Activated CD8-positive, alpha-beta T cell treated with anti-CD3 and anti-CD28 coated beads, Interleukin-2, amount 10 ng/mL, durations not matched to agents 7 days and 5 days (primary cell): ENCODE measurements at regions not wholly inside any gene's neighbourhood (a gene's known extent, or its start where the extent isn't known, plus 50 kb on each side); places are given as distances from the start of the nearest gene placed in this dataset.
"Not testable (repeated sequence)": the region's sequence is repeated elsewhere in the genome, so short reads cannot be mapped to it uniquely, and the experiment has no call there.

Experiments used
- ATAC-seq: fragments of 150-1000 bp; cut with Tn5 transposase; one replicate; pipeline ENCODE4 v1.10.0; 2021; ENCODE audit warnings: moderate library complexity
- CTCF ChIA-PET: fragments of 350-600 bp; sonication (Branson Sonifier 250); formaldehyde crosslinking; loops from one replicate; lab custom pipeline; 2021; ENCODE audit warnings: antibody characterized with exemption; lab: Charles Lee
- POLR2A ChIA-PET: fragments of 350-600 bp; sonication (Branson Sonifier 250); formaldehyde crosslinking; loops from one replicate; lab custom pipeline; 2021; ENCODE audit warnings: antibody characterized with exemption; lab: Charles Lee
- DNase-seq: peaks from one replicate; pipeline ENCODE4 v3.0.0-alpha.2; 2020
- H3K27ac Mint-ChIP-seq: one replicate; pipeline ENCODE4 v1.8.0; 2021; ENCODE audit warnings: mild to moderate bottlenecking, mixed read lengths
- H3K27me3 Mint-ChIP-seq: one replicate; pipeline ENCODE4 v1.8.0; 2021; ENCODE audit warnings: low read depth, mixed read lengths
- H3K36me3 Mint-ChIP-seq: one replicate; pipeline ENCODE4 v1.8.0; 2021; ENCODE audit warnings: low read depth, mixed read lengths
- H3K4me1 Mint-ChIP-seq: one replicate; pipeline ENCODE4 v1.8.0; 2021; ENCODE audit warnings: low read depth, mixed read lengths
- H3K4me3 Mint-ChIP-seq: one replicate; pipeline ENCODE4 v1.8.0; 2021; ENCODE audit warnings: mild to moderate bottlenecking, mixed read lengths
- H3K9me3 Mint-ChIP-seq: one replicate; pipeline ENCODE4 v1.8.0; 2022; ENCODE audit warnings: mixed read lengths; ENCODE audit not compliant: insufficient read depth

- ChIA-PET POLR2A (no interaction called here), CTCF (no interaction called here)
- DNase-seq: no peak
- no peaks in the 10 kb centered on the region for H3K9me3 Mint-ChIP-seq
- no peak overlapping the region for H3K27ac Mint-ChIP-seq
- no peak overlapping the region for H3K4me3 Mint-ChIP-seq
- H3K4me1 Mint-ChIP-seq: no peaks in the 10 kb centered on the region
- no peaks in the 10 kb centered on the region for H3K36me3 Mint-ChIP-seq
- peaks cover 5% of the 10 kb centered on the region for H3K27me3 Mint-ChIP-seq
- ATAC-seq: no peak
Measured at GRCh38 chr20:5413394-5413793, 96.6 kb upstream of the PROKR2 start.

- CTCF ChIA-PET: interaction anchor here (1.1 to 1.4 kb wide), 2 partner anchors 37 to 38 kb away, joined by 3 to 4 read pairs; no protein-coding TSS in a partner anchor
- peaks cover 6% of the 10 kb centered on the region for H3K4me1 Mint-ChIP-seq
- no peaks in the 10 kb centered on the region for H3K9me3 Mint-ChIP-seq
- peaks cover 5% of the 10 kb centered on the region for H3K27me3 Mint-ChIP-seq
- H3K36me3 Mint-ChIP-seq: no peaks in the 10 kb centered on the region
- POLR2A ChIA-PET: no interaction called here
- no peak for DNase-seq
- no peak overlapping the region for H3K27ac Mint-ChIP-seq
- no peak overlapping the region for H3K4me3 Mint-ChIP-seq
- ATAC-seq: no peak
Measured at GRCh38 chr20:5410470-5410869, 93.7 kb upstream of the PROKR2 start.

GRCh38 chr20:5402903-5403531, 86.3 kb upstream of the PROKR2 start:
- DNase-seq (peak; percentile 50), ATAC-seq (peak; percentile 79)

GRCh38 chr20:5401277-5401875, 84.6 kb upstream of the PROKR2 start:
- H3K4me1 Mint-ChIP-seq: no peaks in the 10 kb centered on the region
- no peak for DNase-seq
- H3K9me3 Mint-ChIP-seq: no peaks in the 10 kb centered on the region
- no peaks in the 10 kb centered on the region for H3K36me3 Mint-ChIP-seq
- CTCF ChIA-PET: interaction anchor here (0.9 kb wide), 1 partner anchor 47 kb away, joined by 3 read pairs; no protein-coding TSS in a partner anchor
- peaks cover 2% of the 10 kb centered on the region for H3K27me3 Mint-ChIP-seq
- ATAC-seq: no peak
- no peak overlapping the region for H3K27ac Mint-ChIP-seq
- POLR2A ChIA-PET: no interaction called here
- H3K4me3 Mint-ChIP-seq: no peak overlapping the region

More at GRCh38 chr20:5402903-5403531, 86.3 kb upstream of the PROKR2 start:
- H3K27me3 Mint-ChIP-seq: peaks cover 2% of the 10 kb centered on the region
- no peaks in the 10 kb centered on the region for H3K36me3 Mint-ChIP-seq
- ChIA-PET POLR2A (no interaction called here), CTCF (interaction anchor here (0.6 to 0.8 kb wide), 2 partner anchors 24 to 96 kb away, joined by 3 read pairs; no protein-coding TSS in a partner anchor)
- peaks cover 6% of the 10 kb centered on the region for H3K4me1 Mint-ChIP-seq
- H3K9me3 Mint-ChIP-seq: no peaks in the 10 kb centered on the region
- no peak overlapping the region for H3K4me3 Mint-ChIP-seq
- H3K27ac Mint-ChIP-seq: no peak overlapping the region

GRCh38 chr20:5400164-5400762, 83.5 kb upstream of the PROKR2 start:
- ChIA-PET CTCF (interaction anchor here (0.9 kb wide), 1 partner anchor 48 kb away, joined by 3 read pairs; no protein-coding TSS in a partner anchor), POLR2A (no interaction called here)
- Mint-ChIP-seq H3K27me3 (peaks cover 3% of the 10 kb centered on the region), H3K9me3 (no peaks in the 10 kb centered on the region), H3K36me3 (no peaks in the 10 kb centered on the region), H3K4me3 (no peak overlapping the region), H3K27ac (no peak overlapping the region), H3K4me1 (no peaks in the 10 kb centered on the region)
- ATAC-seq (no peak), DNase-seq (peak; percentile 45)

GRCh38 chr20:5397393-5397792, 80.6 kb upstream of the PROKR2 start:
- ChIA-PET POLR2A (no interaction called here), CTCF (no interaction called here)
- H3K36me3 Mint-ChIP-seq: no peaks in the 10 kb centered on the region
- no peaks in the 10 kb centered on the region for H3K9me3 Mint-ChIP-seq
- no peaks in the 10 kb centered on the region for H3K4me1 Mint-ChIP-seq
- H3K27me3 Mint-ChIP-seq: peaks cover 6% of the 10 kb centered on the region
- H3K27ac Mint-ChIP-seq: no peak overlapping the region
- H3K4me3 Mint-ChIP-seq: no peak overlapping the region
- DNase-seq: no peak
- no peak for ATAC-seq

GRCh38 chr20:5395932-5396727, 79.4 kb upstream of the PROKR2 start:
- ChIA-PET POLR2A (no interaction called here), CTCF (no interaction called here)
- Mint-ChIP-seq H3K27me3 (peaks cover 6% of the 10 kb centered on the region), H3K36me3 (no peaks in the 10 kb centered on the region), H3K4me3 (no peak overlapping the region), H3K4me1 (no peaks in the 10 kb centered on the region), H3K27ac (no peak overlapping the region), H3K9me3 (no peaks in the 10 kb centered on the region)
- no peak for DNase-seq
- no peak for ATAC-seq

GRCh38 chr20:5393218-5393870, 76.6 kb upstream of the PROKR2 start:
- Mint-ChIP-seq H3K4me3 (no peak overlapping the region), H3K4me1 (no peaks in the 10 kb centered on the region)

GRCh38 chr20:5390720-5391119, 74.0 kb upstream of the PROKR2 start:
- POLR2A ChIA-PET: no interaction called here
- Mint-ChIP-seq H3K36me3 (no peaks in the 10 kb centered on the region), H3K4me3 (no peak overlapping the region), H3K27ac (no peak overlapping the region), H3K4me1 (no peaks in the 10 kb centered on the region), H3K27me3 (peaks cover 27% of the 10 kb centered on the region), H3K9me3 (no peaks in the 10 kb centered on the region)
- CTCF ChIA-PET: no interaction called here
- no peak for DNase-seq
- no peak for ATAC-seq

More at GRCh38 chr20:5393218-5393870, 76.6 kb upstream of the PROKR2 start:
- Mint-ChIP-seq H3K36me3 (no peaks in the 10 kb centered on the region), H3K9me3 (no peaks in the 10 kb centered on the region), H3K27ac (no peak overlapping the region), H3K27me3 (peaks cover 17% of the 10 kb centered on the region)
- ChIA-PET POLR2A (no interaction called here), CTCF (no interaction called here)
- ATAC-seq (no peak), DNase-seq (no peak)

GRCh38 chr20:5386846-5387245, 70.1 kb upstream of the PROKR2 start:
- DNase-seq, H3K9me3 Mint-ChIP-seq, H3K36me3 Mint-ChIP-seq, POLR2A ChIA-PET, H3K27ac Mint-ChIP-seq, CTCF ChIA-PET, H3K4me3 Mint-ChIP-seq, H3K4me1 Mint-ChIP-seq, ATAC-seq: not testable (repeated sequence)
- peaks cover 23% of the 10 kb centered on the region for H3K27me3 Mint-ChIP-seq

- H3K27ac Mint-ChIP-seq, DNase-seq, POLR2A ChIA-PET, H3K9me3 Mint-ChIP-seq, H3K36me3 Mint-ChIP-seq, H3K4me3 Mint-ChIP-seq, ATAC-seq, H3K4me1 Mint-ChIP-seq, CTCF ChIA-PET: not testable (repeated sequence)
- peaks cover 10% of the 10 kb centered on the region for H3K27me3 Mint-ChIP-seq
Measured at GRCh38 chr20:5381527-5381926, 64.8 kb upstream of the PROKR2 start.
